GM23338 (cell line): ENCODE measurements at regions not wholly inside any gene's neighbourhood (a gene's known extent, or its start where the extent isn't known, plus 50 kb on each side); places are given as distances from the start of the nearest gene placed in this dataset.

Experiments used
- ATAC-seq: fragments of 200-7000 bp; cut with Tn5 transposase; 3 replicates; pipeline ENCODE4 v1.9.1; 2020
- DNase-seq: peaks from one replicate; pipeline ENCODE4 v3.0.0-alpha.2; 2015; ENCODE audit warnings: low spot score
- H2AFZ ChIP-seq: fragments of 200-600 bp; sonication (generic); 2 replicates; pipeline ENCODE4 v1.8.0; 2016; ENCODE audit warnings: antibody characterized with exemption, mild to moderate bottlenecking, moderate library complexity
- H3F3A ChIP-seq: fragments of 200-600 bp; sonication (generic); replicated peaks from 2 replicates; pipeline ENCODE4 v1.8.0; 2017; ENCODE audit warnings: antibody characterized with exemption, mixed run types, low read depth
- H3K27ac ChIP-seq: fragments of 200-600 bp; sonication (generic); 2 replicates; pipeline ENCODE4 v1.6.1; 2016; ENCODE audit warnings: low read depth
- H3K27me3 ChIP-seq: fragments of 200-600 bp; sonication (generic); 2 replicates; pipeline ENCODE4 v1.8.0; 2016; ENCODE audit warnings: mild to moderate bottlenecking, mixed run types, moderate library complexity; ENCODE audit not compliant: insufficient read depth
- H3K36me3 ChIP-seq: fragments of 200-600 bp; sonication (generic); 2 replicates; pipeline ENCODE4 v1.8.0; 2016; ENCODE audit warnings: mild to moderate bottlenecking; ENCODE audit not compliant: insufficient read depth
- H3K4me1 ChIP-seq: fragments of 200-600 bp; sonication (generic); 2 replicates; pipeline ENCODE4 v1.8.0; 2016; ENCODE audit warnings: mild to moderate bottlenecking, moderate library complexity; ENCODE audit not compliant: insufficient read depth
- H3K4me2 ChIP-seq: fragments of 200-600 bp; sonication (generic); 2 replicates; pipeline ENCODE4 v1.7.1; 2017; ENCODE audit warnings: mixed run types
- H3K4me3 ChIP-seq: fragments of 200-600 bp; sonication (generic); 2 replicates; pipeline ENCODE4 v1.6.1; 2016; ENCODE audit warnings: mixed run types
- H3K79me2 ChIP-seq: fragments of 200-600 bp; sonication (generic); replicated peaks from 2 replicates; pipeline ENCODE4 v1.8.0; 2017; ENCODE audit warnings: mild to moderate bottlenecking; ENCODE audit not compliant: insufficient read depth
- H3K9me2 ChIP-seq: fragments of 200-600 bp; sonication (generic); 2 replicates; pipeline ENCODE4 v1.8.0; 2017; ENCODE audit not compliant: insufficient read depth
- H4K20me1 ChIP-seq: fragments of 200-600 bp; sonication (generic); replicated peaks from 2 replicates; pipeline ENCODE4 v1.8.0; 2017; ENCODE audit warnings: mild to moderate bottlenecking; ENCODE audit not compliant: insufficient read depth
- H3K27ac Mint-ChIP-seq: 2 replicates; pipeline ENCODE4 v1.8.0; 2020; ENCODE audit warnings: inconsistent platforms, mild to moderate bottlenecking, moderate library complexity, mixed read lengths
- H3K27me3 Mint-ChIP-seq: 3 replicates; pipeline ENCODE4 v1.8.0; 2022; ENCODE audit warnings: low read depth, mild to moderate bottlenecking, moderate library complexity, mixed read lengths, inconsistent platforms; ENCODE audit not compliant: insufficient read depth, poor library complexity
- H3K36me3 Mint-ChIP-seq: 3 replicates; pipeline ENCODE4 v1.8.0; 2021; ENCODE audit warnings: low read depth, mild to moderate bottlenecking, inconsistent platforms, moderate library complexity, mixed read lengths
- H3K4me1 Mint-ChIP-seq: 3 replicates; pipeline ENCODE4 v1.8.0; 2020; ENCODE audit warnings: mild to moderate bottlenecking, inconsistent platforms, mixed read lengths
- H3K4me3 Mint-ChIP-seq: 3 replicates; pipeline ENCODE4 v1.8.0; 2021; ENCODE audit warnings: moderate library complexity, mild to moderate bottlenecking, inconsistent platforms, mixed read lengths
- H3K9me3 Mint-ChIP-seq: 3 replicates; pipeline ENCODE4 v1.8.0; 2020; ENCODE audit warnings: moderate library complexity, mild to moderate bottlenecking, inconsistent platforms, mixed read lengths
- EZH2 ChIP-seq: fragments of 200-600 bp; sonication (generic); IDR thresholded peaks from one replicate; pipeline ENCODE4 v1.8.0; 2017; ENCODE audit warnings: antibody characterized with exemption, mild to moderate bottlenecking, low read depth; ENCODE audit not compliant: unreplicated experiment
- JUNB ChIP-seq: IDR thresholded peaks from one replicate; pipeline ENCODE4 v1.6.1; 2016; ENCODE audit warnings: antibody characterized with exemption; ENCODE audit not compliant: unreplicated experiment
- NANOG ChIP-seq: IDR thresholded peaks from 2 replicates; pipeline ENCODE4 v1.6.1; 2016; ENCODE audit warnings: antibody characterized with exemption, borderline replicate concordance
- STAT1 ChIP-seq: IDR thresholded peaks from one replicate; pipeline ENCODE4 v1.6.1; 2016; ENCODE audit warnings: antibody characterized with exemption; ENCODE audit not compliant: unreplicated experiment
- ZNF114 ChIP-seq: fragments of 250-450 bp; sonication (Bioruptor Pico); IDR thresholded peaks from 2 replicates; pipeline ENCODE4 v1.5.0; 2020; ENCODE audit warnings: mild to moderate bottlenecking, moderate library complexity
- ZNF331 ChIP-seq: fragments of 250-450 bp; sonication (Bioruptor Pico); IDR thresholded peaks from 2 replicates; pipeline ENCODE4 v1.5.0; 2020; ENCODE audit warnings: low read depth, mild to moderate bottlenecking, moderate library complexity
- TF ChIP-seq, protein P1 (sequence below): IDR thresholded peaks from 2 replicates; pipeline ENCODE4 v1.6.1; 2016; ENCODE audit warnings: antibody characterized with exemption
- TF ChIP-seq, protein P2 (sequence below), 2 experiments: fragments of 200-600 bp in 1 of 2; sonication (generic) in 1 of 2; conservative IDR thresholded peaks; 2 replicates each; pipeline versions ENCODE4 v1.5.1 to v1.6.1; 2016 to 2017; ENCODE audit warnings: antibody characterized with exemption in 2 of 2, low read depth in 2 of 2, mild to moderate bottlenecking in 2 of 2, moderate library complexity in 1 of 2
- TF ChIP-seq, protein P3 (sequence below): IDR thresholded peaks from one replicate; pipeline ENCODE4 v1.6.1; 2018; ENCODE audit warnings: antibody characterized with exemption; ENCODE audit not compliant: unreplicated experiment

DNA sequence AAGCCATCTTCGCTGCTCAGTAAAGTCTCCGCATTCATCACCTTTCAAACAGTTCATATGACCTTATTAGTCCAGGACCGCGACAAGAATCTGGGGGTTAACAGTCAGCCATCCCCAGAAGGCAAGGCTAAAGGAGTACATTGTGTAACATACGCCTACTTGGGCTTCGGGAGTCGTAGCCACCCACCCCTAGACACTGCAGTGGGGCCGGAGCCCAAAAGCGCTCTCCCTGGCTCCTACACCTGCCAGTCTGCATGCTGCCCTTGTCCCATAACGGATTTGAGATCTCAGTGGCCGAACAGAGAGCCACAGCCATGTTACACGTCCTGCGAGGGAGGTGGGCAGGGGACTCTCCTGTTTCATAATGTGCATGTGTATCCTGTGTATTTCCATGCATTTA, 1405.5 kb downstream of the GRIK2 start:
- Histone ChIP-seq H3K4me1 (no peaks in the 10 kb centered on the region), H3F3A (no peaks in the 10 kb centered on the region), H4K20me1 (no peaks in the 10 kb centered on the region), H3K79me2 (no peaks in the 10 kb centered on the region), H3K4me2 (peak overlapping the region; percentile 79), H3K27me3 (no peaks in the 10 kb centered on the region), H3K27ac (no peak overlapping the region), H3K36me3 (no peaks in the 10 kb centered on the region), H2AFZ (peak overlapping the region; percentile 96), H3K9me2 (no peaks in the 10 kb centered on the region), H3K4me3 (peak overlapping the region; percentile 67)
- TF ChIP-seq ZNF331 (no peak), NANOG (no peak), EZH2 (no peak), ZNF114 (no peak), STAT1 (no peak), JUNB (no peak)
- TF ChIP-seq, protein P1, sequence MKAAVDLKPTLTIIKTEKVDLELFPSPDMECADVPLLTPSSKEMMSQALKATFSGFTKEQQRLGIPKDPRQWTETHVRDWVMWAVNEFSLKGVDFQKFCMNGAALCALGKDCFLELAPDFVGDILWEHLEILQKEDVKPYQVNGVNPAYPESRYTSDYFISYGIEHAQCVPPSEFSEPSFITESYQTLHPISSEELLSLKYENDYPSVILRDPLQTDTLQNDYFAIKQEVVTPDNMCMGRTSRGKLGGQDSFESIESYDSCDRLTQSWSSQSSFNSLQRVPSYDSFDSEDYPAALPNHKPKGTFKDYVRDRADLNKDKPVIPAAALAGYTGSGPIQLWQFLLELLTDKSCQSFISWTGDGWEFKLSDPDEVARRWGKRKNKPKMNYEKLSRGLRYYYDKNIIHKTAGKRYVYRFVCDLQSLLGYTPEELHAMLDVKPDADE, result no peak
- TF ChIP-seq, protein P2, sequence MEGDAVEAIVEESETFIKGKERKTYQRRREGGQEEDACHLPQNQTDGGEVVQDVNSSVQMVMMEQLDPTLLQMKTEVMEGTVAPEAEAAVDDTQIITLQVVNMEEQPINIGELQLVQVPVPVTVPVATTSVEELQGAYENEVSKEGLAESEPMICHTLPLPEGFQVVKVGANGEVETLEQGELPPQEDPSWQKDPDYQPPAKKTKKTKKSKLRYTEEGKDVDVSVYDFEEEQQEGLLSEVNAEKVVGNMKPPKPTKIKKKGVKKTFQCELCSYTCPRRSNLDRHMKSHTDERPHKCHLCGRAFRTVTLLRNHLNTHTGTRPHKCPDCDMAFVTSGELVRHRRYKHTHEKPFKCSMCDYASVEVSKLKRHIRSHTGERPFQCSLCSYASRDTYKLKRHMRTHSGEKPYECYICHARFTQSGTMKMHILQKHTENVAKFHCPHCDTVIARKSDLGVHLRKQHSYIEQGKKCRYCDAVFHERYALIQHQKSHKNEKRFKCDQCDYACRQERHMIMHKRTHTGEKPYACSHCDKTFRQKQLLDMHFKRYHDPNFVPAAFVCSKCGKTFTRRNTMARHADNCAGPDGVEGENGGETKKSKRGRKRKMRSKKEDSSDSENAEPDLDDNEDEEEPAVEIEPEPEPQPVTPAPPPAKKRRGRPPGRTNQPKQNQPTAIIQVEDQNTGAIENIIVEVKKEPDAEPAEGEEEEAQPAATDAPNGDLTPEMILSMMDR (conservative IDR thresholded peaks at IDR 0.05; ENCODE audit: low read depth in 2 of 2), result no peak
- H3K36me3 Mint-ChIP-seq, result no peaks in the 10 kb centered on the region
- H3K4me1 Mint-ChIP-seq, result no peaks in the 10 kb centered on the region
- no peak for DNase-seq
- peak; percentile 86 for ATAC-seq
- H3K27ac Mint-ChIP-seq, result peak overlapping the region; percentile 87; the same call in 1 of the 2 replicates
- peak overlapping the region; percentile 90 for H3K4me3 Mint-ChIP-seq
- no peaks in the 10 kb centered on the region; the same call in 2 of the 3 replicates for H3K9me3 Mint-ChIP-seq
- H3K27me3 Mint-ChIP-seq, result no peaks in the 10 kb centered on the region

DNA sequence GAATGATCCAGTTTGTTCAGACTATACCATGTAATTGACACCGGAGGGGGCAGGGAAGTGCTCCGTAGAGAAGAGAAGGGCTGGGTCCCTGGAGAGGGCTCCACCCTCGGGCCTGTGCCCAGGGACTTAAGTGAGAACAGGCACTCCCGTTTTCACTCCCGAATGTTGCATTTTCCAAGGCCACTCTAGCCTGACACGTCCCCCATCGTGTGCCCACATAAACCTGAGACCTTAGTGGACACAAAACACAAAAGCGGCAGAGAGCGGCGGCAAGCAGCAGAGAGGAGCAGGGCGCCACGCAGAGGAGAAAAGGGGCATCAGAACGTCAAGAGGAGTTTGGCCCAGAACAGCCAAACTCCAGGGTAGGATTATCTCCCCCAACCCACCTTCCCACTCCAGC, 1405.1 kb downstream of the GRIK2 start:
- Histone ChIP-seq H3F3A (no peaks in the 10 kb centered on the region), H3K27me3 (no peaks in the 10 kb centered on the region), H3K9me2 (no peaks in the 10 kb centered on the region), H3K79me2 (no peaks in the 10 kb centered on the region), H3K36me3 (no peaks in the 10 kb centered on the region), H3K27ac (no peak overlapping the region), H2AFZ (peak overlapping the region; percentile 96), H4K20me1 (no peaks in the 10 kb centered on the region), H3K4me2 (peak overlapping the region; percentile 79), H3K4me1 (no peaks in the 10 kb centered on the region), H3K4me3 (peak overlapping the region; percentile 67)
- Mint-ChIP-seq H3K4me3 (peak overlapping the region; percentile 90), H3K4me1 (no peaks in the 10 kb centered on the region), H3K27ac (peak overlapping the region; percentile 87; the same call in 1 of the 2 replicates), H3K9me3 (no peaks in the 10 kb centered on the region), H3K36me3 (no peaks in the 10 kb centered on the region), H3K27me3 (no peaks in the 10 kb centered on the region)
- ATAC-seq (peak; percentile 99), DNase-seq (peak; percentile 79)
- TF ChIP-seq JUNB (no peak), EZH2 (no peak), ZNF331 (no peak), NANOG (no peak)
- TF ChIP-seq, protein P1, result no peak
- TF ChIP-seq, protein P3, sequence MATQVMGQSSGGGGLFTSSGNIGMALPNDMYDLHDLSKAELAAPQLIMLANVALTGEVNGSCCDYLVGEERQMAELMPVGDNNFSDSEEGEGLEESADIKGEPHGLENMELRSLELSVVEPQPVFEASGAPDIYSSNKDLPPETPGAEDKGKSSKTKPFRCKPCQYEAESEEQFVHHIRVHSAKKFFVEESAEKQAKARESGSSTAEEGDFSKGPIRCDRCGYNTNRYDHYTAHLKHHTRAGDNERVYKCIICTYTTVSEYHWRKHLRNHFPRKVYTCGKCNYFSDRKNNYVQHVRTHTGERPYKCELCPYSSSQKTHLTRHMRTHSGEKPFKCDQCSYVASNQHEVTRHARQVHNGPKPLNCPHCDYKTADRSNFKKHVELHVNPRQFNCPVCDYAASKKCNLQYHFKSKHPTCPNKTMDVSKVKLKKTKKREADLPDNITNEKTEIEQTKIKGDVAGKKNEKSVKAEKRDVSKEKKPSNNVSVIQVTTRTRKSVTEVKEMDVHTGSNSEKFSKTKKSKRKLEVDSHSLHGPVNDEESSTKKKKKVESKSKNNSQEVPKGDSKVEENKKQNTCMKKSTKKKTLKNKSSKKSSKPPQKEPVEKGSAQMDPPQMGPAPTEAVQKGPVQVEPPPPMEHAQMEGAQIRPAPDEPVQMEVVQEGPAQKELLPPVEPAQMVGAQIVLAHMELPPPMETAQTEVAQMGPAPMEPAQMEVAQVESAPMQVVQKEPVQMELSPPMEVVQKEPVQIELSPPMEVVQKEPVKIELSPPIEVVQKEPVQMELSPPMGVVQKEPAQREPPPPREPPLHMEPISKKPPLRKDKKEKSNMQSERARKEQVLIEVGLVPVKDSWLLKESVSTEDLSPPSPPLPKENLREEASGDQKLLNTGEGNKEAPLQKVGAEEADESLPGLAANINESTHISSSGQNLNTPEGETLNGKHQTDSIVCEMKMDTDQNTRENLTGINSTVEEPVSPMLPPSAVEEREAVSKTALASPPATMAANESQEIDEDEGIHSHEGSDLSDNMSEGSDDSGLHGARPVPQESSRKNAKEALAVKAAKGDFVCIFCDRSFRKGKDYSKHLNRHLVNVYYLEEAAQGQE, result no peak
